D341Med (cell line): ENCODE measurements at regions not wholly inside any gene's neighbourhood (a gene's known extent, or its start where the extent isn't known, plus 50 kb on each side); places are given as distances from the start of the nearest gene placed in this dataset.

Experiments used
- DNase-seq: peaks from one replicate; pipeline ENCODE4 v3.0.0; 2012; ENCODE audit warnings: low spot score

DNA sequence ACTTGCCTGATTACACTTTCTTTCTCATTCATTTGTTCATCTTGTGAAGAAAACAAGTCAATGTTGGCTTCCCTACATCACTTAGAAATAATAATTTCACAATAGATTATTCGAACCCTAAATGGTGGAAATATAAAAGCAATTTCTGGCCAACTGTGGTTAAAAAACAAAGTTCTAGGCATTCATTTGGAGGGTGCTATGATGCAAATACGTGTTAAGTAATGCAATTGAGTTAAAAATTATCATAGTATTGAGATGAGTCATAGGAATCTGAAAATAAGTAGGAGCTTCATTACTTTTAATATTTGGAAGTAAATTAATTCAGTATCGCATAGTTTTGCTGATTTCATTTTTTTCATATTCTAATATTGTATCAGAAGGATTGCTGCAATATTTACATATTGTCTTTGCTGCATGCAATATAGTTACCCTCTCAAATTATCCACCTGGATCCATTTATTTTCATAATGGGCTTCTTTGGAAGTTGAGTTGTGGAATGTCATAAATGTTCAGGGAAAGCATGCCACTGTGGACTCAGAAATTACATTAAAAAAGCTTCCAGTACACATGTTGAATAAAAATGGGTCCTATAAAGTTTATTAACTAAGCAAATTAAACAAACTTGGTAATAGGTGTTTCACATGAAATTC, 647.7 kb upstream of the WWC1 start:
- DNase-seq = no peak

DNA sequence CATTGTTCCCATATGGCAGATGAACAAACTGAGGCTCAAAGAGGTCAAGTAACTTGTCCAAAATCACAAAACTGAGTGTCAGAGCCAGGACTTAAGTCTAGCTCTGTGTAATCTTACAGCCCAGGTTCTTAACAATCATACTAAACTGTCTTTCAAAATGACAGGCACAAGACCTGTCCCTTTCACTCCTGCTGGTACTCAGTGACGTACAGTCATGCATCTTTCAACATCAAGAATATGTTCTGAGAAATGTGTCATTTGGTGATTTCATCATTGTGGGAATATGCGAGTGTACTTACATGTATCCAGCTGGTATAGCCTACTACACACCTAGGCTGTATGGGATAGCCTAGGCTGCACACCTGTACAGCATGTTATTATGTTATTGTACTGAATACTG, 646.8 kb upstream of the WWC1 start:
- no peak for DNase-seq

DNA sequence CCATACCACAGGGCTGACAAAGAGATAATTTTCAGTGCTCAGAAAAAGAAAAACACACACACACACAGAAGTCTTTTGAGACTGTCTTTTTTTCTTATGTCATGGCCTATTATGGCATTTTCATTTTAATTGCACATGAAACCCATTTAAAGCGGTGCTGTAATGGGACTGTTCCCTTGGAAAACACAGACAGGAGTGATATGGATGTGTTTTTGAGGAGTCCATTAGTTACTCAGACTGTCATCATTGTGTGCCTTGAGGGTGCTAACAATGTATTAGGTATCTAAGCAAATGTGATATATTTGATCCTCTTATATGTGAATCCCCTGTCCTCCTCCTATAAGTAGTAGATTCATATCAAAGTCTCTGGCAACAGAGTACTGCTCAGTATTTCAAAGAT, 642.0 kb upstream of the WWC1 start:
- DNase-seq = no peak

DNA sequence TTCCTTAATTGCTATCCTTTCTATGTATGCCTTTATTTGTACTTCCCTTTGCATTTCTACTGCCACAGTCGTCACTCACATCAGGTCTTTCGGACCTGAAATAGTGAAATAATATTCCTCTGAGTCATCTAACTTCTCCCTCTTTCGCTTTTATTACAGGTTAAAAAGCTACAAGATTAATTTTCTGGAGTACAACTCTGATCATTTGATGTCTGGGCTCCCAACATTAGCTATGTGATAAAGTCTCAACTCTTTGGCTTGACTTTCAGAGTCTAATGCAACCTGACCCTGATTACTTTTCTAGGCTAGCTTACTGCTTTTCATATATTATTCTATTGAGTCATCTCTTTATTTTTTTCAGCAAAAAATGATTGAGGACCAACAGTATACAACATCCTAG, 638.8 kb upstream of the WWC1 start:
- no peak for DNase-seq

DNA sequence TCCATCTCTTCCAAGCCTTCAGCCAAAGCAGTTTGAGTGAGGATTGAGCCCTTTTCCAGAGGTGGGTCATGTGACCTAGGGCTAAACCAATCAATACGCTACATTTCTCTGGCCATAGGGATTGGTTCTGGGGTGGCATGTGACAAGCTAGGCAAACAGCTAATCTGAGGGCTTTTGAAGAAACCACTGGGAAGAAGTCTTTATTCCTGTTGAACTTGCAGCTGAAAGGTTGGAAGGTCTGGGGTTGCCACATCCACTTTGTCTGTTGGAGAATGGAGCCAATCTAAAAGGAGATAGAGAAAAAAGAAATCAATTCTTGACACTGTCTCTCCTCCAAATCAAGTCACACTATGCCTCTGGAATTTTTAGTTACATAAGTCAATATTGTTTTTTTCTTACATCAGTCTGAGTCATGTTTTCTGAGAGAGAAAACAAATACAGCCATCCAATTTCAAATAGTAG, 637.8 kb upstream of the WWC1 start:
- no peak for DNase-seq

DNA sequence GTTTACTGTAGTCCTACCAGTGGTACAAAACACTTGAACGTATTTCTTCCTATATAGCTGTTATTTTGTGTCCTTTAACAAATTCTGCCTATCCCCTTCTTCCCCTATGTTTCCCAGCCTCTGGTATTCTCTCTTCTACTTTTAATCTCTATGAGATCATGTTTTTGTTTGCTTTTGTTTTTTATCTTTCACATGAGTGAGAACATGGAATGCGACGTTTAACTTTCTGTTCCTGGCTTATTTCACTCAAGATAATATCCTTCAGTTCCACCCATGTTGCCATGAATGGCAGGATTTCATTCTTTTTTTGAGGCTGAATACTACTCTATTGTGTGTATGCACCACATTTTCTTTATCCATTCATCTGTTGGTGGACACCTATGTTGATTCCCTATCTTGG, 634.4 kb upstream of the WWC1 start:
- no peak for DNase-seq

DNA sequence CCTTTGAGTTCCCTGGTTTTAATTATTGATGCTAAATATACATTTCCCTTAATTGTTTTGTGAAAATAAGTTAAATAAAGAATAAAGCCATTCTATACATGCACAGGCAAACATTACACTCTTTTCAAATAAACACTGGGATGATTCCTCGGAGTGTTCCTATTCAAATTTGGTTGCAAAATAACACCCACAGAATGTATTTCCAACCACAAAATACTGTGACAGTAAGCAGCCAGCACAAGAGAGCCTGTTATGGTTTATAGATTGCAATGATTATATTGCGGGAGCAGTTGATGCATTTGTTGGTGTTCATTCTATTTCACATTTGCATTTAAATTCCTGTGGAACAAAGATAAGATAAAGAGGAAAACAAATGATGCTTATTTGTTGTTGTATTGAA, 632.6 kb upstream of the WWC1 start:
- DNase-seq = no peak

DNA sequence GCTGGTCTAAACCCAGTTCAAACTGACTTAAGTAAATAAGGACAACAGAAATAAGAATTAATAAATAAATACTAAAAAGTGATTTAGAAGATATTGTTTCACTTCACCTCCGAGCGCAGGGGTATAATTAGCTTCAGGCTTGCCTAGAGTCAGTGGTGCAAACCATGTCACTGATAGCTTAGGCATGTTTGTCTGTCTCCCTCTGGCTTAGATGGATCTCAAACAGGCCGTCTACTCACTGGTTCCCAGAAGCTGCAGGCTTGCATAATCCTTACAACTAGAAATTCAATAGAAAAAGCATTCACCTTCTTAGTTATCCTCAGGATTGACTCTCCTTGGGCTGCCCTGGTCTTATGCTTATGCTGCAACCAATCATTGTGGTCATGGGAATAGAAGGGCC, 629.8 kb upstream of the WWC1 start:
- DNase-seq = no peak

DNA sequence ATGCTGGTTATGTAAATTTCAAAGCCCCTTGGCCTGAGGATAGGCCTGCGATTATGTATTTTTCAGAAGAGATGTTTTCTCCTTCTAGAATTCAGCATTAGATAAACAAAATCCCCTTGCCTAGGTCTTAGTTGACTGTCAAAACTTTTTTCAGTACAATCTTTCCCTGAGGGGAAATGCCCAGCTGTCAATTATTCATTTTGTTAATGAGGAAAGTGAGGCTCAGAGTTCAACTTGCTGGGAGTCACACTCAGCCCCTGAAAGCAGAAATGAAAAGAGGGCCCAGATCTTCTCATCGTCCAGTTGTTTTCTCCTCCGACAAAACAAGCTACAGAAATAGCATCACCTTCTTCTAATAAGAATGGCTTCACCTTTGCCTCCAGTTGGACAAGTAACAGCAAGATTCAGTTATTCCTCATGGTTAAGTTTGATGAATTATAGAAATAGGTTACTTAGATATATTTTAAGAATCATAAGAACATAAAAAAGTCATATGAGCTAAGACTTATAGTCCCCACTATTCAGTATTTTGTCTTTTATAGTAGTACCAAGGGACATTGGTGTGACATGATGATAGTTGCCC, 627.1 kb upstream of the WWC1 start:
- no peak for DNase-seq

DNA sequence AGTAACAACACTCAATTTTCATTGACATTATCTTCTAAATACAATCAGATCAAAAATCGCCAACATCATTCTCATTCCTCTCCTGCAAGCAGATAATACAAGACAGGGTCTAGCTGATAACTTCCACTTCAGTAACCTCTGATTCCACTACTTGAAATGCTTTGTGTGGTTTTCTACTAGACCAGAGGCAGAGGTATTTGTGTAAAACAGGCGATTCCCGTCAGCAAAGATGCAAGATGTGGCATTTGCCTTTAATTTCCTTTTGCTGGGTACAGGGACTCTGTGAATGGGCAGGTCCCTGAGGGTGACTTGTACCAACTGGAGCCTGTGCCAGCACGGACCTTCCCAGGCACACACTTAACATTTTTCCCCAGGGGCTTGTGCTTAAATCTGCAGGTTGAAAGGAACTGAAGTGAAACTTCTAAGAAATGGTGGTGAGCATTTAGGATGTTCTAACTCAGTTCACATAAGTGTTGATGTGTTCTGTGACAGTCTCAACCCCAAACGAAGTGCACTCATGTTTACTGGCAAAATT, 625.5 kb upstream of the WWC1 start:
- DNase-seq = no peak

DNA sequence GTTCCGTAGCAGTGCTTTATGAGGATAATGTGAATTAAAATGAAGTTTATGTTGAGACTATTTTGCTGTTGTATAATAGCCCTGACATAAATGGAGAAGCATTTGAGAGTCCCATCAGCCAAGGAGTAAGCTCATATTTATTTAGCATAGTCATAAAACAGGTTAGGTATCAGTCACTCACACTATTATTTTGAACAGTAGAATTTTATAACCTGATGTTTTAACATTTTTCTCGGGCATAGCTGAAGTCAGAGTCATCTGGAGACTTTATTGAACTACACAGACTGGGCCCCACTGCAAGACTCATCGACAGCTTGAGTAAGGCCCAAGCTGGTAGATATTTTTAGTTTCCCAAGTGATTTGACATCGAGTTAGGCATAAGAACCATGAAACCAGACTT, 620.3 kb upstream of the WWC1 start:
- DNase-seq = no peak

DNA sequence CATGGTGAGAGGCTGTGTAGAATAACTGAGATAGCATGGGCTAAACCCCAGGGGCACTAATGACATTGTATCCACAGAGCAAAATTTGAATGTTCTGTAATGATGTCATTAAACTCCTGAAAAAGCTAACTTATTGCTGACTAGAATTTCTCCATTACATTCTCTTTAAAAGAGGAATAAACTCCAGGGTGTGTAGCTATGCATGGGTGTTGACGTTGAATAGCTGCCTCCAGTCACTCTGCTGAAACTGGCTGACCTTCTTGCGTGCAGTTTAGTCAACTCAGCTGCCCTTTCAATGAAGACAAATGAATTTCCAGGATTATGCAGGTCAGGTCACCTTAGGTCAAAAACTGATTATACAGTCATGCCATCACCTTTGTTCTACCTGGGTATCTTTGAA, 617.5 kb upstream of the WWC1 start:
- no peak for DNase-seq

DNA sequence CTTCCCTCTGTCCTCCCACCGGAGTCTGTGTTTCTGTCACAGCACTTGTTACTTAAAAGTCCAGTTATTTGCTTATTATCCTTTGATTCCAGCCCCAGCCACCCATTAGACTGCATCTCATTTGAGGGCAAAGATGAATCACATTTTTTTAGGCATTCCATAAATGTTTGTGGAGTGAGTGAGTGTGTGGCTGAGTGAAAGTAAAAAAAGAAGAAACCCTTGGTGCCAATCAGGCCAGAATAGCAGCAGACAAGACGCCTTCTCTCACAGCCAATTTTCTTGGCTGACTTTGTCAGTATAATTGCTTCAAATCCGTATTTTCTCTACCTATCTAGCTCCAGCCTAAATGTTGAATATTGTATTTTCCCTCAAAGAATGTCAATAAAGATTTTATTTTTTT, 613.0 kb upstream of the WWC1 start:
- DNase-seq = no peak

DNA sequence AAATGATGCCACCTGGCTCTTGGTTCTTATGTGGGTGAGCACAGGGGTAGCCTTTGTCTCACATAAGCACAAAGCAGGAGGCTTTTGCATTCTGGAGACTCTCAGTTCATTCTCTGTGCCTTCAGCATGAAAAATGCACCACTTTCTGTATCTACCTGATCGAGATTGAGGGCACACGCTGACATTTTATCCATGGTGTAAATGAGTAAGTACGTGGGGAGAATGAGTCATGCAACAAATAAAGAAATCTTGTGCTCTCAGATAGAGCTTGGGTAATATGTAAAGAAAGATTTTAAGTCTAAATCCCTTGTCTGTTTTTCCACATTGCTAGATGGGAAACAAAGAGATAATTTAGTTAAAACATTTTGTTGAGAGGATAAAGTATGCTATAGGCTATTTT, 607.2 kb upstream of the WWC1 start:
- DNase-seq = no peak

DNA sequence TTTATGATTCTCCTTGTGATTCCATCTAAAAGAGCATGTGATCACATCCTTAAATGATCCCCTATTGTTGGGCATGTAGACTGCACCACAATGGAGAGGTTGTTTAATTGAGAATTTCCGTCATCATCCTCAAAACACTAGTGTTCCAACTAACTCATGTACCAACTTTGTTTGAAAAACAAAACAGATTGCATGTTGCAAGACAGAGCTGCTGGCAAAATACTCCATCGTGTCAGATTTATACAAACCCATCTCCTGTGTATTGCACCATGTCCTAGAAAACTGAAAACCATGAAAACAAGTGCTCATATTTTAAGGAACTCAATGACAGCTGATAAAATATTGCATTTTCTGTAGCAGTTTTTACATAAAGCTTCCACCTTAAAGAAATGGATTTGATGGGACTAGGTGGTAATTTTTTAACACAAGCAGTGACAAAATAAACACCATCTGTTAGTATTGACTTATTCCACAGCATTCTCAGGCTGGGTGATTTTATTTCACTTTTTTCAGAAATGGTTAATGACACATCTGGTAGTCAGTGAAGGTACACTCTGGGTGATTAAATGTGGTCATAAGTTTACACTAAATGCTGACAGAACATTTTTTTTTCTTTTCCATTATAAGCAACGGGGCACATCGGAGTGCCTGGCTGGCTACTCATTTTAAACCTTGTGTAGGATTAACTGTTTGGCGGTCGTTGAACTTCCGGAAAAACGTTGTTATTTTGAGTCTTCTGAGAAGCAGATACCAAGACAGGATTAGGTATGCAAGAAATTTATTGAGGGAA, 602.9 kb upstream of the WWC1 start:
- DNase-seq = no peak

DNA sequence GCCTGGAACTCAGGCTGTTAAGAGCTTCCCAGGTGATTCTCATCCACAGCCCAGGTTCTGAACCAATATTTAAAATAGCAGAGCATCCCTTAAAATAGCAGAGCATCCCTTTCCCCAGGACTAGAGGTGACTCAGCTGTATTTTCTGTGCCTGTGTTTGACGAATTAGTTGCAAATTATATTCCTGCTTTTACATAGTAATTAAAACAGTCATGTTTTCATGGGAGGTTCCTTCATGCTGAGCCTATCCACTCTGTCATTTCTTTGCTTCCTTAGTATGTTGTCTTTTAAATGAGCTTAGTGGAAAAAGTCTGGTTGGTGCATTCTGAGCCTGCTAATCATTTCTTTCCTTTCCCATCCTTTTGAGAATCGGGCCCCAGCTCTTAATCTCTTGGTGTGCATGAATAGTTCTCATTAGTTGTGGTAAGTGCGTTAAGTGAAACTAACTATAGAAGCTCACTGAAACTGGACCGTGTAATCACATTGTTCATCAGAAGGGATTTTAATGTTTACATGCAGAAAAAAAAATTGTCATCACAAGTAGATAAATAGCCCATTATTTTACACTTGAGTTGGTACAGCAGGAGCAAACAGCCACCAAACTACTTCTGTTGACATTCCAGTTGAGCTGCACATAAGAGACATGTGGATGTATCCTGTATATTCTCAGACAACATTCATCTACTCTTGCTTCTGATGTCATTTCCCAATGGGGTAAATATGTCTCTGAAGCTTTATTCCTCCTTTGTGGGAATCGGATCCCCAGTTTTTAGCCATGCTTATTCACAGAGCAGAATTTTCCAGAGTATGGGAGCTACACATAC, 596.9 kb upstream of the WWC1 start:
- no peak for DNase-seq

DNA sequence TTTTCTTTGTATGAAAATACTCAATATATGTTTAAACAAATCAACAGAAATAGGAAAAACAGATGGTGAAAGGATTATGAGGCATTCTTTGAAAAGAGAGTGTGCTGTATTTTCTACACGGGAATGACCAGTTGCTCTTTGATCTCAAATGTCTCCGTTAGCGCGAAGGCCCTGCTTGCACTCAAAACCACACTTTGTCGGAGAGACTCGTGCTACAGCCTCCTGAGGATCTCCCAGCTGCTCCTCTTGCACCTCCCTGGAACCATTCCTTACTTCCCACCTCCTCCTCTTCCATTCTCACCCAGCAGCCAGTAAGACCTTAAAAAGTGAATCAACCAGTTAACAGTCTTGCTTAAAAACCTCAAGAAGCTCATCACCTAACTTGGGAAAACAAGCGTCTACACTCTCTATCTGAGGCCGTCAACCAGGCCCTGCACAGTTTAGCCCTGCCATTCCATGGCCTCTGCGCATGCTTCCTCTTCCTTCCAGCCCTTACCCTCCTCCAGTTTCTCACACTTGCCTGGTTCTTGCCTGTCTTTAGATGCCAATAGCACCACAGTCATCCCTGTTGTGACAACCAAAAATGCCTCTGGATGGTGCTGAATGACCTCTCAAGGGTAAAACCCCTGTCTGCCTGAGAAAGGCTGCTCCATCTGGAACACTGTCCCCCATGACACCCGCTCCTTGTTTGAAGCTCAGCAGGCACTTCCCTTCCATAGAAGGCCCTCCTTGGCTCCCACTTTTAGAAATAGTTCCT, 594.7 kb upstream of the WWC1 start:
- DNase-seq = no peak

DNA sequence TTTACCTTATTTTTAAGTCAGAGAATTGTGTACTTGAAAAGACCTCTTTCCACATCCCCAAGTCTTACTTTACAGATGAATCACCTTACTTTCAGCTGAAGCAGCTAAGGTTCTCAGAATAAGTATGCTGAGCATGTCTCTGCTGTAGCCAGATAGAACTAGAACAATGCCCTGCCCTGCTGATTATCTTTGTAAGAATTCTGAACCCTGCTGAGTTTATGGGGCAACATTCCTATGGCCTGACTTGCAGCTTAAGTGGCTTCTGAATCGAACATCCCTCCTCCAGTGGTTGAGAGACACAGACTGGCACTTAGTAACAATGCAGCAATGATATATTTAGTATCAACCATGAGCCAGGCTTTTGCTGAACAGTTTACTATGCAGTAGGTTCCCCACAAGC, 592.0 kb upstream of the WWC1 start:
- DNase-seq = peak; percentile 10

DNA sequence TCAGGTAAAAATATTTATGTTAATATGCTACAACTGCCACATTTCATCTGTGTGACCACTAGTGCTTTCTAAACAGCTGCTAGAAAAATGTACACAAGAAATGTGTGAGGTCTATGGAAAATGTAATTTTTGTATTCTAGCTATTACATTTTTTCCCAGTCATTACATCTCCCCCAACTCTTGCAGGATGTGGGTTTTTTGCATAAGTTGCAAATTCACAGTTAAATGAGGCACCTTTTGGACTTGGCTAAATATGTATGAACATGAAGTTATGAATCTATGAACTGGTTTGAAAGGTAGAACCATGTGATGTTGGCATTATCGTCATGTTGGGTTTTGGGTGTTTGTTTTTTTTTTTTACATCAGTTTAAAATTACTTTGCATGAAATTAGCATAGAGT, 590.4 kb upstream of the WWC1 start:
- no peak for DNase-seq

DNA sequence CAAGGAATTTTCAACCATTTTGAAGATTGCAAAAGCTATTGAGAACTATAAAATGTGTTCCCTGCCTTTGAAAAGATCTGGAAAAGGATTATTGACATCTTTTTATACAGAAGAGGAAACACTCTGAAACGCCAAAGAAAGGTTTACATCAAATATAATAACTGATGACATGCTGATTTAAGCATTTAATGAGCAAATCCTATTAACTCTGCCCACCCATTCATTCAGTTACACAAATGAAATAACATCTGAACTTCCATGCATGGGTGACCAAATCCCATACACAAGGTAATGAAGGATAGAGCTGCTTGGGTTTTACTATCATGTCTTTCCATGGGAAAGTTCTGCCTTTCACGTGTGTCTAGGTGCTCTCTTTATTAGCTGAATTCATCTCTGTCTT, 589.4 kb upstream of the WWC1 start:
- DNase-seq = no peak

DNA sequence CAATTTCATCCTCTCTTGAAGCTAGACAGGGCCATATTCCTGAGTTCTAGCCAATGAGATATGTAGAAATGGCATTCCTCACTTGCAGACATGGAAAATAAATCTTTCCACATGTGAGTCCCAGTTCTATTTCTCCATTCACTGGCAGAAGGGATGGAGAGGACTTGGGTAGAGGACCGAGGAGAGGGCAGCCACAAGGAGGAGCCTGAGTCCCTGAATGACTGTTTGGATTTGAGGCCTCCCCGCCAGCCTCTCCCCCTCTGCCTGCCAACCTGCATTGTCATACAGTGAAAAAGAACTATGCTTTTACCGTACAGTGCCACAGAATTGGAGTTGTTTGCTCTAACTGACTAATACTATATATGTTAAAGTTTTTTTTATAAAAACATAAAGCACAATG, 583.0 kb upstream of the WWC1 start:
- no peak for DNase-seq

DNA sequence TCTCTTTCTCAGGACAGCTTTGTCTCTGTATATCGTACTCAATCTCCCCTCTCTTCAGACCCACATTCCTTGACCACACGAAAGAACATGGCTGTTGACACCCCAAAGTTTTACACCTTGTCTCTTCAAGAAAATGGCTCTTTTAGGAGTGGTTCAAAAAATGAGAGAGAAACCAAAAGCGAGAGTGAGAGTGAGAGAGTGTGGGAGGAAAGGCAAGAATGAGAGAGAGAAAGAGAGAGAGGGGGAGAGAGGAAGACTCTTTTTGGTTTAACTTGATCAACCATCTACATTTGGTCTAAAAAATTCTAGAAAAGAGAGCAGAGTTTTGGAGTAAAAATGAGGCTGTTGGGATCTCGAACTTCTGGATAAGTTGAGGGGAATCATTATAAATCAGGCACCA, 581.8 kb upstream of the WWC1 start:
- no peak for DNase-seq
